Thoracic aorta (tissue), 2 donors: ENCODE measurements at regions not wholly inside any gene's neighbourhood (a gene's known extent, or its start where the extent isn't known, plus 50 kb on each side); places are given as distances from the start of the nearest gene placed in this dataset.

Experiments used
- ATAC-seq: fragments of 150-250 bp; one replicate; pipeline ENCODE4 v1.8.0; 2017; ENCODE audit warnings: low read depth; ENCODE audit not compliant: insufficient number of reproducible peaks, low FRiP score
- DNase-seq: peaks from one replicate; pipeline ENCODE4 v3.0.0-alpha.2; 2020; ENCODE audit warnings: low spot score
- H3K27ac ChIP-seq, 2 donors: fragments of 200-600 bp; sonication (generic); 1 replicate in 1 of 2; 2 replicates in 1 of 2; pipeline ENCODE4 v1.5.1; 2016; ENCODE audit warnings: mild to moderate bottlenecking in 2 of 2, moderate library complexity in 2 of 2
- H3K27me3 ChIP-seq: fragments of 200-600 bp; sonication (generic); replicated peaks from 2 replicates; pipeline ENCODE4 v1.6.0; 2016; ENCODE audit warnings: mild to moderate bottlenecking; ENCODE audit not compliant: insufficient read depth
- H3K36me3 ChIP-seq: fragments of 200-600 bp; sonication (generic); one replicate; pipeline ENCODE4 v1.5.1; 2016
- H3K4me1 ChIP-seq, 2 donors: fragments of 200-600 bp; sonication (generic); 1 replicate in 1 of 2; 2 replicates in 1 of 2; pipeline versions ENCODE4 v1.5.1 to v1.6.0; 2016; ENCODE audit warnings: low read depth in 2 of 2, mild to moderate bottlenecking in 1 of 2; ENCODE audit not compliant: control insufficient read depth in 1 of 2
- H3K4me3 ChIP-seq: fragments of 200-600 bp; sonication (generic); 2 replicates; pipeline ENCODE4 v1.5.1; 2016; ENCODE audit warnings: mild to moderate bottlenecking
- H3K9me3 ChIP-seq: fragments of 200-600 bp; sonication (generic); 2 replicates; pipeline ENCODE4 v1.5.1; 2016
- CTCF ChIP-seq: fragments of 200-600 bp; sonication (generic); IDR thresholded peaks from one replicate; pipeline ENCODE4 v1.5.1; 2019; ENCODE audit warnings: antibody characterized with exemption

- Histone ChIP-seq H3K9me3 (peaks cover 34% of the 10 kb centered on the region), H3K27me3 (no peaks in the 10 kb centered on the region), H3K4me3 (no peak overlapping the region), H3K27ac (no peak overlapping the region), H3K36me3 (no peaks in the 10 kb centered on the region), H3K4me1 (no peaks in the 10 kb centered on the region)
- ATAC-seq (no peak), DNase-seq (no peak)
- no peak for TF ChIP-seq CTCF
Observed at GRCh38 chr13:20285530-20285929, 53.4 kb upstream of the GJB6 start.
